ENCODE measurements at regions not wholly inside any gene's neighbourhood (a gene's known extent, or its start where the extent isn't known, plus 50 kb on each side); places are given as distances from the start of the nearest gene placed in this dataset.

DNA sequence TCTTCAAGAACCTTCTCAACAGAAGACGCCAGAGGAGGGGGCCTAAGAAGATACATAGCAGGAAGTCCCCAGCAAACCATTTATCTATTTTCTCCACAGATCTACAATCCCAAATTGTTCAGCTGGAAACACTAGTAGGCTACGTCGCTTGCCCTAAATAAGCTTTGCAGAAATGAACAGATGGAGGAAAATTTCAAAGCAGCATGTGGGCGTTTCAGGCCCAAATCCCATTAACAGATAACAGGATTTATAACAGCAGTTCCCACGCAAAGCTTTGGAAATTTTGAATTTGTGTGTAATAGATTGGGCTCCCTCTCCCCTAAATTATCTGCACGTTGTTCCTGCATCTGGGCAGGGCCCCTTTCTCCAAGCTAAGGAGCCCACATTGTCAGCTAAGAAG is 60.6 kb upstream of the FRMD4A start:
- Histone ChIP-seq H3K4me1 (ENCODE audit: control insufficient read depth in 4 of 4, insufficient read depth in 4 of 4, low read length in 3 of 4) (no peaks in the 10 kb centered on the region), H3K9me3 (ENCODE audit: control insufficient read depth in 4 of 4, low read length in 3 of 4) (no peaks in the 10 kb centered on the region)

DNA sequence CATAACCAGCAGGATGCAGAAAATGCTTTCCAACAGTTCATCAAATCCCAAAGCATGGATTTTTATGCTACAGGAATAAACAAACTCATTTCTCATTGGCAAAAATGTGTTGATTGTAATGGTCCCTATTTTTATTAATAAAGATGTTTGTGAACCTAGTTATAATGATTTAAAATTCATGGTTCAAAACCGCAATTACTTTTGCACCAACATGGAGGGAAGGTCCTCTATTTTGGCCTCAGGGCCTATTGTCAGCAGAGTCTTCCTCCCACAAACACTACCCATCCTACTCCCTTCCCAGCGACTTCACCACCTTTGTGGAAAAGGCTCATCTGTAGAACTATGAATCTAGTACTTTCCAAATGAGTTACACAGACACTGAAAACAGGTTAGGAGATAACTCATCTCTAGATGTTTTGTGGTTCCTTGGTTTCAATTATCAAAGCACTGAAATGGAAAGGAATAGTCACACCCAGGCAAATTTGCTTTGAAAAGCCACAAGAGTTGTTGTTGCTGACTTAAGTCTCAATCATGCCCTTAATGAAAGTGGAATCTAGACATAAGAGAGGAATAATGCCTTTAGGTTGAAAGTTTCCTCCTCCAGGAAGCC is 59.4 kb upstream of the FRMD4A start:
- Histone ChIP-seq H3K36me3 (ENCODE audit: control insufficient read depth in 4 of 4, insufficient read depth in 3 of 4, low read depth in 1 of 4, low read length in 3 of 4) (no peaks in the 10 kb centered on the region), H3K4me3 (ENCODE audit: low read depth in 1 of 3, low read length in 3 of 3) (no peak overlapping the region), H3K9me3 (ENCODE audit: control insufficient read depth in 4 of 4, low read length in 3 of 4) (no peaks in the 10 kb centered on the region), H3K27ac (ENCODE audit: low read depth in 1 of 2, low read length in 2 of 2) (no peak overlapping the region), H3K27me3 (ENCODE audit: control insufficient read depth in 4 of 4, insufficient read depth in 4 of 4, low read length in 3 of 4) (no peaks in the 10 kb centered on the region), H3K4me1 (ENCODE audit: control insufficient read depth in 4 of 4, insufficient read depth in 4 of 4, low read length in 3 of 4) (no peaks in the 10 kb centered on the region), H3K9ac (ENCODE audit: low read depth in 1 of 2, low read length in 2 of 2) (no peak overlapping the region)
- no peak for DNase-seq (ENCODE audit: low spot score)
- WGBS: 86% methylated on average over 2 of the region's 2 CpGs
- TF ChIP-seq, protein P1, sequence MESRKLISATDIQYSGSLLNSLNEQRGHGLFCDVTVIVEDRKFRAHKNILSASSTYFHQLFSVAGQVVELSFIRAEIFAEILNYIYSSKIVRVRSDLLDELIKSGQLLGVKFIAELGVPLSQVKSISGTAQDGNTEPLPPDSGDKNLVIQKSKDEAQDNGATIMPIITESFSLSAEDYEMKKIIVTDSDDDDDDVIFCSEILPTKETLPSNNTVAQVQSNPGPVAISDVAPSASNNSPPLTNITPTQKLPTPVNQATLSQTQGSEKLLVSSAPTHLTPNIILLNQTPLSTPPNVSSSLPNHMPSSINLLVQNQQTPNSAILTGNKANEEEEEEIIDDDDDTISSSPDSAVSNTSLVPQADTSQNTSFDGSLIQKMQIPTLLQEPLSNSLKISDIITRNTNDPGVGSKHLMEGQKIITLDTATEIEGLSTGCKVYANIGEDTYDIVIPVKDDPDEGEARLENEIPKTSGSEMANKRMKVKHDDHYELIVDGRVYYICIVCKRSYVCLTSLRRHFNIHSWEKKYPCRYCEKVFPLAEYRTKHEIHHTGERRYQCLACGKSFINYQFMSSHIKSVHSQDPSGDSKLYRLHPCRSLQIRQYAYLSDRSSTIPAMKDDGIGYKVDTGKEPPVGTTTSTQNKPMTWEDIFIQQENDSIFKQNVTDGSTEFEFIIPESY (IDR thresholded peaks at IDR 0.05): no peak
- TF ChIP-seq NR2F2 (IDR thresholded peaks at IDR 0.05) (no peak), FOXA2 (IDR thresholded peaks at IDR 0.05) (no peak), RXRA (IDR thresholded peaks at IDR 0.05) (no peak), ATF3 (IDR thresholded peaks at IDR 0.05) (no peak), CTCF (IDR thresholded peaks at IDR 0.05; ENCODE audit: low read depth, low read length, missing input control) (no peak), TAF1 (conservative IDR thresholded peaks at IDR 0.05) (no peak)

More for the DNA sequence above, 60.6 kb upstream of the FRMD4A start:
- Histone ChIP-seq H3K4me3 (ENCODE audit: low read depth in 1 of 3, low read length in 3 of 3) (no peak overlapping the region), H3K27ac (ENCODE audit: low read depth in 1 of 2, low read length in 2 of 2) (no peak overlapping the region), H3K36me3 (ENCODE audit: control insufficient read depth in 4 of 4, insufficient read depth in 3 of 4, low read depth in 1 of 4, low read length in 3 of 4) (no peaks in the 10 kb centered on the region), H3K9ac (ENCODE audit: low read depth in 1 of 2, low read length in 2 of 2) (no peak overlapping the region), H3K27me3 (ENCODE audit: control insufficient read depth in 4 of 4, insufficient read depth in 4 of 4, low read length in 3 of 4) (no peaks in the 10 kb centered on the region)
- no peak for DNase-seq (ENCODE audit: low spot score)
- TF ChIP-seq FOXA2 (IDR thresholded peaks at IDR 0.05) (no peak), FOXA1 (IDR thresholded peaks at IDR 0.05) (no peak)
- TF ChIP-seq, protein P1 (IDR thresholded peaks at IDR 0.05): no peak
- 87% methylated on average over 6 of the region's 6 CpGs for WGBS
